22Rv1 (cell line): ENCODE measurements at regions not wholly inside any gene's neighbourhood (a gene's known extent, or its start where the extent isn't known, plus 50 kb on each side); places are given as distances from the start of the nearest gene placed in this dataset.

Experiments used
- CTCF ChIP-seq: fragments of 450-650 bp; IDR thresholded peaks from 2 replicates; pipeline ENCODE4 v1.5.1; 2017; ENCODE audit warnings: mild to moderate bottlenecking
- ZFX ChIP-seq: fragments of 450-650 bp; IDR thresholded peaks from 2 replicates; pipeline ENCODE4 v1.6.1; 2017; ENCODE audit warnings: antibody characterized with exemption, borderline replicate concordance

- TF ChIP-seq CTCF = no peak
- no peak for TF ChIP-seq ZFX
Observed at GRCh38 chr1:234985516-234986294, 142.9 kb downstream of the TOMM20 start.
